H1 (cell line): ENCODE measurements at regions not wholly inside any gene's neighbourhood (a gene's known extent, or its start where the extent isn't known, plus 50 kb on each side); places are given as distances from the start of the nearest gene placed in this dataset.

Experiments used
- CTCF ChIA-PET: fragments of 300-600 bp; sonication (Branson Sonifier 250); formaldehyde crosslinking; loops from one replicate; lab custom pipeline; 2021; ENCODE audit not compliant: partially characterized antibody; lab: Charles Lee
- POLR2A ChIA-PET: fragments of 300-600 bp; sonication (Branson Sonifier 250); formaldehyde crosslinking; loops from one replicate; lab custom pipeline; 2021; ENCODE audit warnings: inconsistent platforms; ENCODE audit not compliant: partially characterized antibody; lab: Charles Lee
- DNase-seq, 2 experiments: peaks; one replicate each; pipeline versions ENCODE4 v3.0.0 to v3.0.0-alpha.2; 2010 to 2022; ENCODE audit warnings: low spot score in 2 of 2, low read depth in 1 of 2, mixed read lengths in 1 of 2
- FAIRE-seq: peaks from 2 replicates; lab custom pipeline; 2011; peaks lifted over from hg19 to GRCh38; lab: Jason Lieb, UNC
- H2AFZ ChIP-seq: 2 replicates; pipeline ENCODE4 v1.8.1; 2012; ENCODE audit warnings: low read length, inconsistent platforms
- H2AK5ac ChIP-seq: 2 replicates; pipeline ENCODE4 v1.6.1; 2013; ENCODE audit warnings: low read depth, low read length
- H2BK120ac ChIP-seq: replicated peaks from 2 replicates; pipeline ENCODE3; 2013; ENCODE audit warnings: low read depth, low read length, inconsistent platforms
- H2BK12ac ChIP-seq: 2 replicates; pipeline ENCODE4 v1.6.1; 2013; ENCODE audit warnings: low read depth, low read length
- H2BK15ac ChIP-seq: 2 replicates; pipeline ENCODE4 v1.6.1; 2013; ENCODE audit warnings: low read length
- H2BK20ac ChIP-seq: 2 replicates; pipeline ENCODE4 v1.6.1; 2013; ENCODE audit warnings: low read length
- H2BK5ac ChIP-seq: 2 replicates; pipeline ENCODE4 v1.6.1; 2013; ENCODE audit warnings: low read depth, low read length
- H3K14ac ChIP-seq: 2 replicates; pipeline ENCODE4 v1.6.1; 2013; ENCODE audit warnings: inconsistent platforms; ENCODE audit not compliant: insufficient read length
- H3K18ac ChIP-seq: 2 replicates; pipeline ENCODE4 v1.6.1; 2013; ENCODE audit warnings: low read length; ENCODE audit errors: extremely low read depth
- H3K23ac ChIP-seq: 2 replicates; pipeline ENCODE4 v1.6.1; 2013; ENCODE audit warnings: inconsistent platforms; ENCODE audit not compliant: insufficient read length
- H3K23me2 ChIP-seq: 2 replicates; pipeline ENCODE4 v1.6.1; 2013; ENCODE audit warnings: low read depth, low read length
- H3K27ac ChIP-seq: 2 replicates; pipeline ENCODE4 v1.6.1; 2011; ENCODE audit warnings: low read depth, low read length, inconsistent platforms
- H3K27me3 ChIP-seq, 4 experiments: replicated peaks in 1 of 4; 1 replicate in 1 of 4; 2 replicates in 3 of 4; pipeline versions ENCODE4 v1.6.1 to v1.8.1; 2011 to 2013; ENCODE audit warnings: low read length in 3 of 4, mild to moderate bottlenecking in 3 of 4, inconsistent platforms in 2 of 4, mixed read lengths in 2 of 4, moderate library complexity in 1 of 4; ENCODE audit not compliant: control insufficient read depth in 3 of 4, insufficient read depth in 3 of 4; ENCODE audit errors: extremely low read depth in 1 of 4
- H3K36me3 ChIP-seq, 4 experiments: 2 replicates each; pipeline versions ENCODE4 v1.6.1 to v1.8.1; 2011 to 2013; ENCODE audit warnings: mild to moderate bottlenecking in 4 of 4, low read length in 3 of 4, moderate library complexity in 2 of 4, control low read depth in 1 of 4, inconsistent platforms in 1 of 4; ENCODE audit not compliant: insufficient read depth in 4 of 4, control insufficient read depth in 2 of 4
- H3K4ac ChIP-seq: replicated peaks from 2 replicates; pipeline ENCODE3; 2013; ENCODE audit warnings: low read length, low read depth, mixed read lengths, inconsistent platforms; ENCODE audit not compliant: insufficient read length
- H3K4me1 ChIP-seq, 4 experiments: replicated peaks in 1 of 4; 1 replicate in 1 of 4; 2 replicates in 3 of 4; pipeline versions ENCODE4 v1.6.1 to v1.8.1; 2011 to 2013; ENCODE audit warnings: low read length in 3 of 4, inconsistent platforms in 2 of 4, mixed read lengths in 1 of 4; ENCODE audit not compliant: insufficient read depth in 4 of 4, control insufficient read depth in 3 of 4
- H3K4me2 ChIP-seq, 2 experiments: 2 replicates each; pipeline versions ENCODE4 v1.6.1 to v1.8.1; 2011 to 2013; ENCODE audit warnings: low read depth in 2 of 2, low read length in 2 of 2, control low read depth in 1 of 2, inconsistent platforms in 1 of 2, mild to moderate bottlenecking in 1 of 2; ENCODE audit not compliant: insufficient read depth in 1 of 2
- H3K4me3 ChIP-seq, 4 experiments: fragments of 200-600, 300-600 bp in 1 of 4; sonication (generic), shearing (Covaris generic), sonication (Bioruptor Twin) in 1 of 4; 2 replicates each; pipeline versions ENCODE4 v1.5.1 to v1.8.1; 2011 to 2016; ENCODE audit warnings: low read length in 4 of 4, low read depth in 3 of 4, control low read depth in 2 of 4, inconsistent platforms in 2 of 4, mild to moderate bottlenecking in 2 of 4, mixed read lengths in 1 of 4, moderate library complexity in 1 of 4; ENCODE audit not compliant: insufficient read depth in 2 of 4; ENCODE audit errors: extremely low read depth in 1 of 4
- H3K56ac ChIP-seq: replicated peaks from 2 replicates; pipeline ENCODE3; 2013; ENCODE audit warnings: low read depth, mild to moderate bottlenecking, mixed read lengths, low read length, inconsistent platforms; ENCODE audit not compliant: insufficient read length
- H3K79me1 ChIP-seq: 2 replicates; pipeline ENCODE4 v1.6.1; 2013; ENCODE audit warnings: low read depth, low read length, control low read depth
- H3K79me2 ChIP-seq, 2 experiments: 2 replicates each; pipeline versions ENCODE4 v1.6.1 to v1.8.1; 2012 to 2013; ENCODE audit warnings: low read length in 2 of 2, mild to moderate bottlenecking in 2 of 2, inconsistent platforms in 1 of 2; ENCODE audit not compliant: insufficient read depth in 2 of 2, control insufficient read depth in 1 of 2
- H3K9ac ChIP-seq, 4 experiments: replicated peaks in 1 of 4; 1 replicate in 1 of 4; 2 replicates in 3 of 4; pipeline versions ENCODE4 v1.6.1 to v1.8.1; 2011 to 2013; ENCODE audit warnings: low read depth in 3 of 4, low read length in 3 of 4, control low read depth in 2 of 4, mild to moderate bottlenecking in 2 of 4, moderate library complexity in 2 of 4, inconsistent platforms in 1 of 4; ENCODE audit errors: extremely low read depth in 1 of 4
- H3K9me3 ChIP-seq, 2 experiments: 2 replicates each; pipeline versions ENCODE4 v1.6.1 to v1.8.1; 2012 to 2013; ENCODE audit warnings: mild to moderate bottlenecking in 2 of 2, moderate library complexity in 2 of 2, control low read depth in 1 of 2, inconsistent platforms in 1 of 2, low read depth in 1 of 2, low read length in 1 of 2, mixed read lengths in 1 of 2; ENCODE audit not compliant: insufficient read depth in 2 of 2
- H4K20me1 ChIP-seq, 2 experiments: replicated peaks in 1 of 2; 2 replicates each; pipeline versions ENCODE3 to v1.8.1; 2011 to 2013; ENCODE audit warnings: inconsistent platforms in 2 of 2, low read length in 2 of 2, mild to moderate bottlenecking in 1 of 2; ENCODE audit not compliant: insufficient read depth in 2 of 2, control insufficient read depth in 1 of 2
- H4K5ac ChIP-seq: 2 replicates; pipeline ENCODE4 v1.6.1; 2013; ENCODE audit warnings: low read length, low read depth, mixed read lengths, inconsistent platforms; ENCODE audit not compliant: insufficient read length
- H4K8ac ChIP-seq: 2 replicates; pipeline ENCODE4 v1.8.0; 2013; ENCODE audit warnings: mild to moderate bottlenecking, moderate library complexity, low read length, inconsistent platforms; ENCODE audit not compliant: insufficient read depth; ENCODE audit errors: extremely low read depth
- H4K91ac ChIP-seq: replicated peaks from 2 replicates; pipeline ENCODE3; 2013; ENCODE audit warnings: low read length, mixed read lengths, inconsistent platforms; ENCODE audit not compliant: insufficient read length
- ATF3 ChIP-seq: IDR thresholded peaks from 2 replicates; pipeline ENCODE4 v1.6.1; 2011; ENCODE audit warnings: low read depth, mild to moderate bottlenecking, low read length; ENCODE audit not compliant: insufficient read depth
- BCL11A ChIP-seq, 2 experiments: IDR thresholded peaks; one replicate each; pipeline ENCODE4 v1.6.1; 2011; ENCODE audit warnings: low read depth in 2 of 2, low read length in 2 of 2, mild to moderate bottlenecking in 2 of 2
- CBX5 ChIP-seq: fragments of 300-800, 300-1000 bp; sonication (generic); IDR thresholded peaks from 2 replicates; pipeline ENCODE4 v1.7.1; 2016; ENCODE audit warnings: antibody characterized with exemption, low read length, low read depth
- CBX8 ChIP-seq: fragments of 300-800, 300-1000 bp; sonication (generic); IDR thresholded peaks from 2 replicates; pipeline ENCODE4 v1.7.1; 2016; ENCODE audit warnings: low read depth, low read length, borderline replicate concordance
- CTBP2 ChIP-seq: IDR thresholded peaks from 2 replicates; pipeline ENCODE4 v1.7.0; 2011; ENCODE audit warnings: borderline replicate concordance, mild to moderate bottlenecking, moderate library complexity, mixed read lengths, low read length; ENCODE audit not compliant: insufficient read depth, insufficient read length
- GTF2F1 ChIP-seq: IDR thresholded peaks from 2 replicates; pipeline ENCODE4 v1.6.1; 2012; ENCODE audit warnings: low read depth, low read length, improper control_type of control experiment, borderline replicate concordance
- HDAC6 ChIP-seq: IDR thresholded peaks from one replicate; pipeline ENCODE4 v1.7.1; 2012; ENCODE audit warnings: low read depth, mild to moderate bottlenecking, inconsistent platforms, low read length, moderate library complexity
- MAX ChIP-seq: IDR thresholded peaks from 2 replicates; pipeline ENCODE4 v1.6.1; 2012; ENCODE audit warnings: inconsistent platforms
- POU5F1 ChIP-seq: IDR thresholded peaks from 2 replicates; pipeline ENCODE4 v1.6.1; 2011; ENCODE audit warnings: low read depth, mild to moderate bottlenecking, low read length, moderate library complexity
- RBBP5 ChIP-seq: IDR thresholded peaks from 2 replicates; pipeline ENCODE4 v1.7.1; 2012; ENCODE audit warnings: low read depth, mild to moderate bottlenecking, inconsistent platforms, low read length, moderate library complexity, borderline replicate concordance
- SIN3A ChIP-seq, 2 experiments: IDR thresholded peaks in 1 of 2; conservative IDR thresholded peaks in 1 of 2; 2 replicates each; pipeline ENCODE4 v1.6.1; 2011 to 2012; ENCODE audit warnings: low read length in 2 of 2, improper control_type of control experiment in 1 of 2, low read depth in 1 of 2, mild to moderate bottlenecking in 1 of 2
- WGBS, 2 experiments: shearing (Covaris generic) in 1 of 2; methylation state at CpG; one replicate each; pipeline versions ENCODE4 v1.1.6 to v1.1.7; 2013 to 2015; ENCODE audit warnings: low lambda C conversion rate in 2 of 2, mixed read lengths in 2 of 2, inconsistent platforms in 1 of 2, low coverage in 1 of 2, missing lambda C conversion rate in 1 of 2; ENCODE audit not compliant: insufficient replicate concordance in 2 of 2, insufficient coverage in 1 of 2, insufficient read length in 1 of 2; ENCODE audit errors: extremely low coverage in 1 of 2, missing lambda C conversion rate in 1 of 2; 5-methylcytosine and 5-hydroxymethylcytosine counted together

- Histone ChIP-seq H3K23me2 (peaks cover 3% of the 10 kb centered on the region; the same call in 1 of the 2 replicates), H3K27ac (no peak overlapping the region), H2AK5ac (no peak overlapping the region), H4K20me1 (no peaks in the 10 kb centered on the region), H3K4me3 (no peak overlapping the region), H3K14ac (no peak overlapping the region), H2BK120ac (no peak overlapping the region), H4K8ac (no peak overlapping the region), H3K9me3 (peaks cover 88 to 92% of the 10 kb centered on the region in 2 experiments), H3K36me3 (no peaks in the 10 kb centered on the region), H3K4me2 (no peak overlapping the region), H2AFZ (no peak overlapping the region), H2BK15ac (no peak overlapping the region), H3K79me1 (no peaks in the 10 kb centered on the region), H3K27me3 (no peaks in the 10 kb centered on the region), H2BK12ac (no peak overlapping the region), H3K23ac (no peak overlapping the region), H3K9ac (no peak overlapping the region), H3K18ac (no peak overlapping the region), H2BK5ac (no peak overlapping the region), H4K91ac (no peak overlapping the region), H3K79me2 (no peaks in the 10 kb centered on the region), H4K5ac (no peak overlapping the region), H2BK20ac (no peak overlapping the region), H3K4me1 (no peaks in the 10 kb centered on the region), H3K4ac (no peak overlapping the region), H3K56ac (no peak overlapping the region)
- CTCF ChIA-PET = no interaction called here
- 71% methylated on average over 7 of the region's 7 CpGs; no CpG with 5 or more reads in 1 of the 2 experiments for WGBS, 2 experiments
- POLR2A ChIA-PET = no interaction called here
- FAIRE-seq (no peak), DNase-seq (no peak)
- TF ChIP-seq RBBP5 (no peak), POU5F1 (no peak), CTBP2 (no peak), SIN3A (conservative IDR thresholded peaks at IDR 0.05 in 1 of 2, IDR thresholded peaks at IDR 0.05 in 1 of 2; ENCODE audit: low read depth in 1 of 2, low read length in 2 of 2) (no peak), BCL11A (IDR thresholded peaks at IDR 0.05; ENCODE audit: low read depth in 2 of 2, low read length in 2 of 2) (no peak), MAX (no peak), ATF3 (no peak), CBX8 (no peak), GTF2F1 (no peak), HDAC6 (no peak), CBX5 (no peak)
These were observed 572.2 kb downstream of the TBC1D22A start for GRCh38 chr22:47334601-47335000.
